Kidney (tissue), 13 donors: ENCODE measurements at regions not wholly inside any gene's neighbourhood (a gene's known extent, or its start where the extent isn't known, plus 50 kb on each side); places are given as distances from the start of the nearest gene placed in this dataset.
"Not testable (repeated sequence)": the region's sequence is repeated elsewhere in the genome, so short reads cannot be mapped to it uniquely, and the experiment has no call there.

Experiments
- DNase-seq, 5 donors: peaks; one replicate each; pipeline ENCODE4 v3.0.0-alpha.2; 2013 to 2020
- FAIRE-seq: peaks from 2 replicates; lab custom pipeline; 2012; peaks lifted over from hg19 to GRCh38; lab: Jason Lieb, UNC
- H3K27ac ChIP-seq, 2 donors: one replicate each; pipeline ENCODE4 v1.7.0; 2013; ENCODE audit warnings: low read depth in 2 of 2, low read length in 2 of 2, inconsistent platforms in 1 of 2
- H3K27me3 ChIP-seq: one replicate; pipeline ENCODE4 v1.7.1; 2013; ENCODE audit warnings: low read length, inconsistent platforms; ENCODE audit not compliant: control insufficient read depth, insufficient read depth
- H3K36me3 ChIP-seq, 3 donors: one replicate each; pipeline versions ENCODE4 v1.7.0 to v1.7.1; 2013; ENCODE audit warnings: low read length in 3 of 3, control low read depth in 1 of 3, inconsistent platforms in 1 of 3; ENCODE audit not compliant: insufficient read depth in 3 of 3, control insufficient read depth in 2 of 3
- H3K4me1 ChIP-seq, 3 donors: one replicate each; pipeline versions ENCODE4 v1.7.0 to v1.7.1; 2013; ENCODE audit warnings: low read length in 3 of 3, inconsistent platforms in 1 of 3, low read depth in 1 of 3; ENCODE audit not compliant: control insufficient read depth in 2 of 3, insufficient read depth in 2 of 3
- H3K4me3 ChIP-seq, 3 donors: one replicate each; pipeline versions ENCODE4 v1.7.0 to v1.8.1; 2013; ENCODE audit warnings: low read length in 3 of 3, control low read depth in 1 of 3, inconsistent platforms in 1 of 3
- H3K9ac ChIP-seq, 3 donors: one replicate each; pipeline versions ENCODE4 v1.7.0 to v1.7.1; 2013; ENCODE audit warnings: low read length in 3 of 3, control low read depth in 1 of 3, inconsistent platforms in 1 of 3
- H3K9me3 ChIP-seq, 3 donors: one replicate each; pipeline versions ENCODE4 v1.7.0 to v1.7.1; 2013; ENCODE audit warnings: low read length in 3 of 3, control low read depth in 1 of 3, inconsistent platforms in 1 of 3; ENCODE audit not compliant: control insufficient read depth in 2 of 3, insufficient read depth in 1 of 3
- CTCF ChIP-seq: IDR thresholded peaks from 3 replicates; pipeline ENCODE4 v1.5.1; 2012; ENCODE audit warnings: mild to moderate bottlenecking, moderate library complexity, borderline replicate concordance; ENCODE audit not compliant: insufficient read depth; ENCODE audit errors: extremely low read depth
- intact Hi-C: fragments of 100-400 bp; cut with DNase I; formaldehyde crosslinking; loops from one replicate; pipeline ENCODE4 v1.11.1; 2022
- donor health status: control.
- donor health status: control.
- donor health status: control.
- donor health status: control.
- donor health status: control.
- donor health status: DM: yes; HTN: yes; CAD: no.
- donor health status: Normal renal cell carcinoma (clear cell type).

- Histone ChIP-seq H3K9ac (no peak overlapping the region), H3K27me3 (no peaks in the 10 kb centered on the region), H3K4me1 (no peaks in the 10 kb centered on the region), H3K27ac (no peak overlapping the region), H3K9me3 (no peaks in the 10 kb centered on the region), H3K36me3 (no peaks in the 10 kb centered on the region), H3K4me3 (no peak overlapping the region)
- FAIRE-seq (no peak), DNase-seq (no peak)
- intact Hi-C loops: no loop called here
- TF ChIP-seq CTCF: no peak
Measured at GRCh38 chr10:120184547-120185337, 272.3 kb upstream of the PLPP4 start.

GRCh38 chr10:120186506-120186905 lies 270.5 kb upstream of the PLPP4 start:
- Histone ChIP-seq H3K27me3 (no peaks in the 10 kb centered on the region), H3K9ac (no peak overlapping the region), H3K4me1 (no peaks in the 10 kb centered on the region), H3K27ac (no peak overlapping the region), H3K36me3 (no peaks in the 10 kb centered on the region), H3K4me3 (no peak overlapping the region), H3K9me3 (no peaks in the 10 kb centered on the region)
- no peak for DNase-seq
- FAIRE-seq: no peak
- intact Hi-C loops: no loop called here
- no peak for TF ChIP-seq CTCF

- H3K4me3 ChIP-seq, H3K27me3 ChIP-seq, H3K4me1 ChIP-seq, FAIRE-seq, DNase-seq, intact Hi-C loops, H3K9ac ChIP-seq, H3K9me3 ChIP-seq, H3K36me3 ChIP-seq, H3K27ac ChIP-seq: not testable (repeated sequence)
Measured at GRCh38 chr10:120187168-120187567, 269.9 kb upstream of the PLPP4 start.

- Histone ChIP-seq H3K9ac (no peak overlapping the region), H3K27me3 (no peaks in the 10 kb centered on the region), H3K4me3 (no peak overlapping the region), H3K36me3 (no peaks in the 10 kb centered on the region), H3K4me1 (no peaks in the 10 kb centered on the region), H3K9me3 (no peaks in the 10 kb centered on the region), H3K27ac (no peak overlapping the region)
- intact Hi-C loops: no loop called here
- FAIRE-seq (no peak), DNase-seq (no peak)
- no peak for TF ChIP-seq CTCF
Measured at GRCh38 chr10:120188950-120189349, 268.1 kb upstream of the PLPP4 start.
